ENCODE measurements at regions not wholly inside any gene's neighbourhood (a gene's known extent, or its start where the extent isn't known, plus 50 kb on each side); places are given as distances from the start of the nearest gene placed in this dataset.

DNA sequence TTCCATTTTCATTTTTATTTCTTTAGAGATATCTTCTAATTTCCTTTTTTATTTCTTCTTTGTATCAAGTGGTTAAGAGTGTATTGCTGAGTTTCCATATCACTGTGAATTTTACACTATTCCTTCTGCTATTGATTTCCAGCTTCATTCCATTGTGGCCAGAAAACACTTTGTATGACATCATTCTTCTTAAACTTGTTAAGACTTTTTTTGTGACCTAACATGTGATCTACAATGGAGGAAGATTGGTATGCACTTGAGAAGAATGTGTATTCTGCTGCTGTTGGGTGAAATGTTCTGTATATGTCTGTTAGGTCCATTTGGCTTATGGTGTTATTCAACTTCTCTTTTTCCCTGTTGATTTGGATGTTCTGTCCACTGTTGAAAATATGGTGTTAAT lies 274.2 kb upstream of the PUM3 start:
- Histone ChIP-seq H3K36me3 (ENCODE audit: control insufficient read depth, insufficient read depth, low read length) (no peaks in the 10 kb centered on the region), H3K79me2 (ENCODE audit: control insufficient read depth, insufficient read depth, low read length) (no peaks in the 10 kb centered on the region), H4K20me1 (replicated peaks; ENCODE audit: control insufficient read depth, insufficient read depth, low read length) (no peaks in the 10 kb centered on the region), H3K9me1 (ENCODE audit: control insufficient read depth, insufficient read depth, low read length) (no peaks in the 10 kb centered on the region), H3K4me2 (ENCODE audit: insufficient read depth, low read length) (no peak overlapping the region), H3K4me3 (no peak overlapping the region), H3K27ac (ENCODE audit: extremely low read depth, low read depth, low read length) (no peak overlapping the region), H3K9me3 (replicated peaks; ENCODE audit: control insufficient read depth, insufficient read depth, low read depth, low read length) (no peaks in the 10 kb centered on the region), H3K9ac (ENCODE audit: insufficient read depth in 1 of 2, low read depth in 2 of 2, low read length in 2 of 2) (no peak overlapping the region), H3K27me3 (ENCODE audit: control insufficient read depth in 2 of 2, insufficient read depth in 2 of 2, low read length in 2 of 2) (no peaks in the 10 kb centered on the region), H2AFZ (ENCODE audit: low read depth, low read length) (no peak overlapping the region), H3K4me1 (replicated peaks in 1 of 2; ENCODE audit: control insufficient read depth in 2 of 2, insufficient read depth in 2 of 2, low read length in 2 of 2) (no peaks in the 10 kb centered on the region)
- no peak for FAIRE-seq
- no peak for ATAC-seq
- in situ Hi-C loops (cut with MboI) (no loop called here), intact Hi-C loops (cut with micrococcal nuclease) (no loop called here)
- ChIA-PET CTCF (ENCODE audit: low intra/inter-chr PET ratio) (no interaction called here), POLR2A (no interaction called here)
- DNase-seq (ENCODE audit: extremely low read depth in 1 of 4, low spot score in 3 of 4): no peak
- BruUV-seq (replicated peaks): no TSS peak
- TF ChIP-seq MEF2A (IDR thresholded peaks at IDR 0.05; ENCODE audit: control insufficient read depth, low read depth, low read length) (no peak), ZNF175 (CRISPR knock-in tag; IDR thresholded peaks at IDR 0.05; ENCODE audit: low read depth) (no peak), ZBTB1 (CRISPR knock-in tag; IDR thresholded peaks at IDR 0.05; ENCODE audit: borderline replicate concordance, low read depth) (no peak), TRIM25 (IDR thresholded peaks at IDR 0.05; ENCODE audit: borderline replicate concordance) (no peak), PCBP2 (IDR thresholded peaks at IDR 0.05; ENCODE audit: low read depth, low read length, poor library complexity, severe bottlenecking) (no peak), E2F3 (CRISPR knock-in tag; IDR thresholded peaks at IDR 0.05) (no peak), BRD4 (IDR thresholded peaks at IDR 0.05) (no peak), BHLHE40 (IDR thresholded peaks at IDR 0.05; ENCODE audit: low read length) (no peak), CHD4 (IDR thresholded peaks at IDR 0.05; ENCODE audit: insufficient read depth, insufficient replicate concordance, low read depth, low read length, poor library complexity, severe bottlenecking) (no peak), ZNF609 (CRISPR knock-in tag; IDR thresholded peaks at IDR 0.05; ENCODE audit: borderline replicate concordance) (no peak), ZSCAN29 (IDR thresholded peaks at IDR 0.05) (no peak), ETS1 (conservative IDR thresholded peaks at IDR 0.05; ENCODE audit: control insufficient read depth, low read depth, low read length) (no peak), TRIM24 (IDR thresholded peaks at IDR 0.05) (no peak), KAT7 (CRISPR knock-in tag; IDR thresholded peaks at IDR 0.05; ENCODE audit: borderline replicate concordance) (no peak), HDAC8 (tag; IDR thresholded peaks at IDR 0.05) (no peak), ZC3H11A (IDR thresholded peaks at IDR 0.05; ENCODE audit: low read depth, low read length) (no peak)
- TF ChIP-seq, protein P1, sequence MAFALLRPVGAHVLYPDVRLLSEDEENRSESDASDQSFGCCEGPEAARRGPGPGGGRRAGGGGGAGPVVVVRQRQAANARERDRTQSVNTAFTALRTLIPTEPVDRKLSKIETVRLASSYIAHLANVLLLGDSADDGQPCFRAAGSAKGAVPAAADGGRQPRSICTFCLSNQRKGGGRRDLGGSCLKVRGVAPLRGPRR (CRISPR knock-in tag; IDR thresholded peaks at IDR 0.05): no peak

Measured in K562 (cell line).